ENCODE measurements at regions not wholly inside any gene's neighbourhood (a gene's known extent, or its start where the extent isn't known, plus 50 kb on each side); places are given as distances from the start of the nearest gene placed in this dataset.

GRCh38 chr16:76729525-76729924, 452.3 kb downstream of the CNTNAP4 start:
- DNase-seq = no peak

GRCh38 chr16:76732894-76733293, 455.7 kb downstream of the CNTNAP4 start:
- no peak for DNase-seq

- no peak for DNase-seq
These were observed 449.4 kb upstream of the MON1B start for GRCh38 chr16:76741623-76742022.

- no peak for DNase-seq
These were observed 442.3 kb upstream of the MON1B start for GRCh38 chr16:76748461-76749348.

GRCh38 chr16:76749780-76750375, 441.1 kb upstream of the MON1B start:
- DNase-seq = no peak

GRCh38 chr16:76755496-76755895, 435.5 kb upstream of the MON1B start:
- no peak for DNase-seq

GRCh38 chr16:76756423-76756822, 434.6 kb upstream of the MON1B start:
- no peak for DNase-seq

- no peak for DNase-seq
These were observed 434.0 kb upstream of the MON1B start for GRCh38 chr16:76756951-76757350.

GRCh38 chr16:76766538-76766937, 424.5 kb upstream of the MON1B start:
- DNase-seq = no peak

GRCh38 chr16:76768316-76768715, 422.7 kb upstream of the MON1B start:
- DNase-seq = no peak

GRCh38 chr16:76768948-76769347, 422.0 kb upstream of the MON1B start:
- no peak for DNase-seq

GRCh38 chr16:76771216-76771615, 419.8 kb upstream of the MON1B start:
- DNase-seq = no peak

- DNase-seq = no peak
These were observed 413.1 kb upstream of the MON1B start for GRCh38 chr16:76777721-76778465.

- peak; percentile 3 to 5 for DNase-seq
These were observed 410.4 kb upstream of the MON1B start for GRCh38 chr16:76780556-76780955.

- DNase-seq = no peak
These were observed 406.5 kb upstream of the MON1B start for GRCh38 chr16:76784530-76784929.

GRCh38 chr16:76787394-76787793, 403.6 kb upstream of the MON1B start:
- no peak for DNase-seq

GRCh38 chr16:76791151-76791550, 399.8 kb upstream of the MON1B start:
- no peak for DNase-seq

GRCh38 chr16:76796416-76796815, 394.6 kb upstream of the MON1B start:
- no peak for DNase-seq

- DNase-seq = no peak
These were observed 394.0 kb upstream of the MON1B start for GRCh38 chr16:76796978-76797377.

GRCh38 chr16:76797457-76797856, 393.5 kb upstream of the MON1B start:
- DNase-seq = no peak

GRCh38 chr16:76800196-76800595, 390.8 kb upstream of the MON1B start:
- no peak for DNase-seq

- DNase-seq = no peak
These were observed 389.6 kb upstream of the MON1B start for GRCh38 chr16:76801357-76801756.

GRCh38 chr16:76816475-76816874, 374.5 kb upstream of the MON1B start:
- no peak for DNase-seq
